ENCODE measurements at regions not wholly inside any gene's neighbourhood (a gene's known extent, or its start where the extent isn't known, plus 50 kb on each side); places are given as distances from the start of the nearest gene placed in this dataset.
"Not testable (repeated sequence)": the region's sequence is repeated elsewhere in the genome, so short reads cannot be mapped to it uniquely, and the experiment has no call there.

DNA sequence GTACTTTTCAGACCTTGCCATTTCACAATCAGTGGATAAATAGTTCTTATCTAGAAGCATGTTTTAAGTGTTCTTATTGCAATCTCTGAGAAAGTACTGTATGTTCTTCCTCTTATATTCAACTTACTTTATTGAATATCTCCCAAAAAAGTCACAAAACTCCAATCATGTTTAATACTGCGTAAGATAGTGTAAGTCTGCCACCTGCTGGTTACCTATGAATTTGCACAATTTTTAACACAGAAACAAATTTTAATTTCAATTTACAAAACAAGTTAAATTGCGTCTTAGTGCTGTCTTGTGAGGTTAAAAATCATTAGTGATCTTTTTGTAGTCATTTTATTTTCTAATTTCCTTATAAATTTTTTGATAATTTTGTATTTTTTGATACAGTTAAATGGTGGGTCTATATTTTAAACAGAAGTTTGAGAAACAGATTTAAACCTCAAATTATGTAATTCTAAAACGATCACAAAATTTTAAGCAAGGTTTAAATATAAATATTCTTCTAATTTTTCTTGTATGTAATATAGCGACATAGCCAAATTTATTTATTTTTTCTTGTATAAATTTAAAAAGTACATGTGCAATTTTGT is 115.8 kb downstream of the EMB start:
- H3K4me1 ChIP-seq (ENCODE audit: low read length): no peaks in the 10 kb centered on the region
- H3K4me2 ChIP-seq (ENCODE audit: low read length): no peak overlapping the region
- no peaks in the 10 kb centered on the region for H3K9me3 ChIP-seq (ENCODE audit: insufficient read depth, low read length)
- no peak overlapping the region for H3K4me3 ChIP-seq (ENCODE audit: low read length)
- no peaks in the 10 kb centered on the region for H3K79me2 ChIP-seq (ENCODE audit: low read length)
- H3K36me3 ChIP-seq (replicated peaks; ENCODE audit: low read depth, low read length): no peaks in the 10 kb centered on the region
- TF ChIP-seq CTCF (IDR thresholded peaks at IDR 0.05; ENCODE audit: low read depth, low read length) (peak; percentile 76), EZH2phosphoT487 (IDR thresholded peaks at IDR 0.05; ENCODE audit: low read depth) (no peak)
- H4K20me1 ChIP-seq (ENCODE audit: insufficient read depth, low read length): no peaks in the 10 kb centered on the region
- no peak overlapping the region for H3K9ac ChIP-seq (ENCODE audit: low read length)
- H2AFZ ChIP-seq (ENCODE audit: low read depth, low read length): no peak overlapping the region
- H3K27me3 ChIP-seq (ENCODE audit: low read depth, low read length): no peaks in the 10 kb centered on the region
- no peak overlapping the region for H3K27ac ChIP-seq (ENCODE audit: low read length)

DNA sequence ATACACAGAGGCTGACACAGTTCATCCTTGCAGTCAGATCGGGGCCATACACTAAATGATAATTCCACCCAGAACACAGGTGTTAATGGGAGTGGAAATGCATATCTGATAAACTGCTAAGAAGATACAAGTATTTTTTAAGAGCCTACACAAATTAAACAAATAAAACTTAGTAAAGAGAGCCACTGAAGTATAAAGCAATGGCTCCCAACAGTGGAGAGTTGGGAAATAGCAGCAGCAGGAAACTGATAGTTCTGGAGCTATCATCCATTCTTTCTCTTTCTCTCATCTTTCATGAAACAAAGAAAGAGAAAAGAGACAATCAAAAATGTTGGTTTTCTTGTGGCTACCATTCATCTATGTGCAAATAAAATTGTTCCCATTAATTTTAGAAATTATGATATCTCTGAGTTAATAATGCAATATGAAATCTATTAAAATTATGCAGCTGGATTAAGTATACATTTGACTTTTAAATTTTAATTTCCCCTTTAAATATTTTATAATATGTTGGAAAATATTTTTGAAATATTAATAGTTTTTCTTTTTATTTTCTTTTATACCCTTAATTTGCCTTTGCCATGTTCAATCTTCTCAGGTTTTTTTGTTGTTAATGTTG is 120.8 kb downstream of the EMB start:
- Histone ChIP-seq H3K9me3 (ENCODE audit: insufficient read depth, low read length) (no peaks in the 10 kb centered on the region), H3K79me2 (ENCODE audit: low read length) (no peaks in the 10 kb centered on the region), H3K27ac (ENCODE audit: low read length) (no peak overlapping the region), H2AFZ (ENCODE audit: low read depth, low read length) (no peak overlapping the region), H3K27me3 (ENCODE audit: low read depth, low read length) (no peaks in the 10 kb centered on the region), H3K4me2 (ENCODE audit: low read length) (no peak overlapping the region), H3K36me3 (replicated peaks; ENCODE audit: low read depth, low read length) (no peaks in the 10 kb centered on the region), H3K4me1 (ENCODE audit: low read length) (no peaks in the 10 kb centered on the region), H3K4me3 (ENCODE audit: low read length) (no peak overlapping the region), H3K9ac (ENCODE audit: low read length) (no peak overlapping the region), H4K20me1 (ENCODE audit: insufficient read depth, low read length) (no peaks in the 10 kb centered on the region)
- TF ChIP-seq CTCF (IDR thresholded peaks at IDR 0.05; ENCODE audit: low read depth, low read length): peak; percentile 46
- no peak for TF ChIP-seq EZH2phosphoT487 (IDR thresholded peaks at IDR 0.05; ENCODE audit: low read depth)

- Histone ChIP-seq H3K9me3 (ENCODE audit: insufficient read depth, low read length) (no peaks in the 10 kb centered on the region), H3K27ac (ENCODE audit: low read length) (no peak overlapping the region), H3K4me2 (ENCODE audit: low read length) (no peak overlapping the region), H2AFZ (ENCODE audit: low read depth, low read length) (no peak overlapping the region), H3K79me2 (ENCODE audit: low read length) (no peaks in the 10 kb centered on the region), H3K9ac (ENCODE audit: low read length) (no peak overlapping the region), H4K20me1 (ENCODE audit: insufficient read depth, low read length) (no peaks in the 10 kb centered on the region), H3K4me1 (ENCODE audit: low read length) (no peaks in the 10 kb centered on the region), H3K4me3 (ENCODE audit: low read length) (no peak overlapping the region), H3K36me3 (replicated peaks; ENCODE audit: low read depth, low read length) (no peaks in the 10 kb centered on the region), H3K27me3 (ENCODE audit: low read depth, low read length) (no peaks in the 10 kb centered on the region)
- no peak for TF ChIP-seq CTCF (IDR thresholded peaks at IDR 0.05; ENCODE audit: low read depth, low read length)
- no peak for TF ChIP-seq EZH2phosphoT487 (IDR thresholded peaks at IDR 0.05; ENCODE audit: low read depth)
Observed at GRCh38 chr5:50318220-50318619, 122.9 kb downstream of the EMB start.

DNA sequence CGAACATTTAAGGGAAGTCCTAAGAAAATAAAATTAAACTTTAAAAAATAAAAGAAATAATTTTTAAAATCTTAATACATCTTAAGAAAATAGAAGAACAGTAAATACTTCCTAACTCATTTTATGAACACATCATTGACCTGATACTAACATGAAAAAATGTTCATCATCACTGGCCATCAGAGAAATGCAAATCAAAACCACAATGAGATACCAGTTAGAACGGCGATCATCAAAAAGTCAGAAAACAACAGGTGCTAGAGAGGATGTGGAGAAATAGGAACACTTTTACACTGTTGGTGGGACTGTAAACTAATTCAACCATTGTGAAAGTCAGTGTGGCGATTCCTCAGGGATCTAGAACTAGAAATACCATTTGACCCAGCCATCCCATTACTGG is 134.6 kb downstream of the EMB start:
- H3K27ac ChIP-seq (ENCODE audit: low read length); H3K4me3 ChIP-seq (ENCODE audit: low read length); H3K36me3 ChIP-seq (replicated peaks; ENCODE audit: low read depth, low read length); H3K79me2 ChIP-seq (ENCODE audit: low read length); H3K4me2 ChIP-seq (ENCODE audit: low read length); H3K9ac ChIP-seq (ENCODE audit: low read length); H3K27me3 ChIP-seq (ENCODE audit: low read depth, low read length); H3K4me1 ChIP-seq (ENCODE audit: low read length); H2AFZ ChIP-seq (ENCODE audit: low read depth, low read length); H3K9me3 ChIP-seq (ENCODE audit: insufficient read depth, low read length); H4K20me1 ChIP-seq (ENCODE audit: insufficient read depth, low read length): not testable (repeated sequence)
